ENCODE measurements at regions not wholly inside any gene's neighbourhood (a gene's known extent, or its start where the extent isn't known, plus 50 kb on each side); places are given as distances from the start of the nearest gene placed in this dataset.

DNA sequence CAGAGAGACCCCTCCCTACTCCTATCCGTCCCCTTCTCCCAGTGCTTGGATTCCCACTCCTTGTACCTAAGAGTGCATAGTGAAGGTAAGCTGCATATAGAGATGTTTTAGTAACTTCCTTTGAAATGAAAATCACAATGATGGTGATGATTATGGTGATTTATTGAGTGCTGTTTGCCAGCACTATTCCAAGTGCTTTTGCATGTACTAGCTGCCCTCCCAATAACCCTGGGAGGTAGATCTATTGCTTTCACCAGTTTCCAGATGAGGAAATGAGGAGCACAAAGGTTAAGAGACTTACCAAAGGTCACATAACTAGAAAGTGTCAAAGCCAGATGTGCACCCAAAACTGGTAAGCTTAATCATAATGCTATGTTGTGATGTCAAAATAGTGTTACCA is 80.4 kb upstream of the NEUROD6 start:
- TF ChIP-seq, protein P1, sequence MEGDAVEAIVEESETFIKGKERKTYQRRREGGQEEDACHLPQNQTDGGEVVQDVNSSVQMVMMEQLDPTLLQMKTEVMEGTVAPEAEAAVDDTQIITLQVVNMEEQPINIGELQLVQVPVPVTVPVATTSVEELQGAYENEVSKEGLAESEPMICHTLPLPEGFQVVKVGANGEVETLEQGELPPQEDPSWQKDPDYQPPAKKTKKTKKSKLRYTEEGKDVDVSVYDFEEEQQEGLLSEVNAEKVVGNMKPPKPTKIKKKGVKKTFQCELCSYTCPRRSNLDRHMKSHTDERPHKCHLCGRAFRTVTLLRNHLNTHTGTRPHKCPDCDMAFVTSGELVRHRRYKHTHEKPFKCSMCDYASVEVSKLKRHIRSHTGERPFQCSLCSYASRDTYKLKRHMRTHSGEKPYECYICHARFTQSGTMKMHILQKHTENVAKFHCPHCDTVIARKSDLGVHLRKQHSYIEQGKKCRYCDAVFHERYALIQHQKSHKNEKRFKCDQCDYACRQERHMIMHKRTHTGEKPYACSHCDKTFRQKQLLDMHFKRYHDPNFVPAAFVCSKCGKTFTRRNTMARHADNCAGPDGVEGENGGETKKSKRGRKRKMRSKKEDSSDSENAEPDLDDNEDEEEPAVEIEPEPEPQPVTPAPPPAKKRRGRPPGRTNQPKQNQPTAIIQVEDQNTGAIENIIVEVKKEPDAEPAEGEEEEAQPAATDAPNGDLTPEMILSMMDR (IDR thresholded peaks at IDR 0.05), result no peak
- no peak for TF ChIP-seq ZFX (IDR thresholded peaks at IDR 0.05; ENCODE audit: borderline replicate concordance)

Measured in 22Rv1 (cell line).